OCI-LY7 (cell line): ENCODE measurements at regions not wholly inside any gene's neighbourhood (a gene's known extent, or its start where the extent isn't known, plus 50 kb on each side); places are given as distances from the start of the nearest gene placed in this dataset.

Experiments used
- BruUV-seq: library from RNA; stranded (reverse); fragments of 400-500 nt; replicated peaks from 2 replicates; lab custom pipeline; 2021; lab: Mats Ljungman, UMichigan
- CTCF ChIA-PET: fragments of 300-600 bp; sonication (Branson Sonifier 250); formaldehyde crosslinking; loops from one replicate; lab custom pipeline; 2022; ENCODE audit warnings: antibody characterized with exemption; ENCODE audit not compliant: unreplicated experiment; lab: Charles Lee
- POLR2A ChIA-PET: fragments of 300-600 bp; sonication (Branson Sonifier 250); formaldehyde crosslinking; loops from one replicate; lab custom pipeline; 2022; ENCODE audit warnings: antibody characterized with exemption; lab: Charles Lee
- DNase-seq: peaks from one replicate; pipeline ENCODE4 v3.0.0-alpha.2; 2015; ENCODE audit warnings: low spot score
- H2AFZ ChIP-seq: fragments of 200-600 bp; sonication (generic), shearing (Covaris generic); 2 replicates; pipeline ENCODE4 v1.6.1; 2014; ENCODE audit warnings: mild to moderate bottlenecking, antibody characterized with exemption, low read length, moderate library complexity
- H3K27ac ChIP-seq: fragments of 200-600 bp; sonication (generic); 2 replicates; pipeline ENCODE4 v1.5.1; 2014; ENCODE audit warnings: mixed run types, low read depth, mild to moderate bottlenecking, moderate library complexity, low read length, inconsistent platforms; ENCODE audit not compliant: poor library complexity, severe bottlenecking
- H3K36me3 ChIP-seq: fragments of 200-600 bp; sonication (generic); 2 replicates; pipeline ENCODE4 v1.6.1; 2014; ENCODE audit warnings: mild to moderate bottlenecking, antibody characterized with exemption, low read length, moderate library complexity, mixed read lengths; ENCODE audit not compliant: insufficient read depth
- H3K4me1 ChIP-seq: fragments of 200-600 bp; sonication (generic); 2 replicates; pipeline ENCODE4 v1.5.1; 2014; ENCODE audit warnings: mild to moderate bottlenecking, low read length; ENCODE audit not compliant: insufficient read depth, poor library complexity, severe bottlenecking
- H3K4me2 ChIP-seq: fragments of 200-600 bp; sonication (generic); 2 replicates; pipeline ENCODE4 v1.6.1; 2014; ENCODE audit warnings: mild to moderate bottlenecking, low read length
- H3K4me3 ChIP-seq: fragments of 200-600 bp; sonication (generic); 2 replicates; pipeline ENCODE4 v1.5.1; 2014; ENCODE audit warnings: mild to moderate bottlenecking, low read depth, low read length; ENCODE audit not compliant: poor library complexity, severe bottlenecking
- H3K79me2 ChIP-seq: fragments of 200-600 bp; sonication (generic); 2 replicates; pipeline ENCODE4 v1.6.1; 2016; ENCODE audit warnings: low read depth, mild to moderate bottlenecking, low read length, moderate library complexity, mixed read lengths; ENCODE audit not compliant: insufficient read depth
- H3K9me2 ChIP-seq: fragments of 200-600 bp; sonication (generic); 2 replicates; pipeline ENCODE4 v1.6.1; 2016; ENCODE audit warnings: mild to moderate bottlenecking, low read length, mixed read lengths; ENCODE audit not compliant: insufficient read depth
- H3K9me3 ChIP-seq: fragments of 200-600 bp; sonication (generic); 2 replicates; pipeline ENCODE4 v1.6.1; 2014; ENCODE audit warnings: mild to moderate bottlenecking, mixed run types, low read length, mixed read lengths
- H4K20me1 ChIP-seq: fragments of 200-600 bp; sonication (generic); 2 replicates; pipeline ENCODE4 v1.6.1; 2014; ENCODE audit warnings: mild to moderate bottlenecking, antibody characterized with exemption, low read length, moderate library complexity, mixed read lengths; ENCODE audit not compliant: insufficient read depth
- EZH2phosphoT487 ChIP-seq: fragments of 200-600 bp; sonication (generic); IDR thresholded peaks from 2 replicates; pipeline ENCODE4 v1.6.1; 2018; ENCODE audit warnings: low read depth, borderline replicate concordance, mild to moderate bottlenecking, mixed run types, antibody characterized with exemption, low read length, moderate library complexity, mixed read lengths
- intact Hi-C: fragments of 100-400 bp; cut with micrococcal nuclease; formaldehyde crosslinking; loops from one replicate; pipeline ENCODE4 v1.10.0; 2022; ENCODE audit not compliant: unreplicated experiment
- TF ChIP-seq, protein P1 (sequence below): fragments of 200-600 bp; sonication (generic); conservative IDR thresholded peaks from 2 replicates; pipeline ENCODE4 v1.5.1; 2014; ENCODE audit warnings: mild to moderate bottlenecking, antibody characterized with exemption, low read length, moderate library complexity, mixed read lengths

DNA sequence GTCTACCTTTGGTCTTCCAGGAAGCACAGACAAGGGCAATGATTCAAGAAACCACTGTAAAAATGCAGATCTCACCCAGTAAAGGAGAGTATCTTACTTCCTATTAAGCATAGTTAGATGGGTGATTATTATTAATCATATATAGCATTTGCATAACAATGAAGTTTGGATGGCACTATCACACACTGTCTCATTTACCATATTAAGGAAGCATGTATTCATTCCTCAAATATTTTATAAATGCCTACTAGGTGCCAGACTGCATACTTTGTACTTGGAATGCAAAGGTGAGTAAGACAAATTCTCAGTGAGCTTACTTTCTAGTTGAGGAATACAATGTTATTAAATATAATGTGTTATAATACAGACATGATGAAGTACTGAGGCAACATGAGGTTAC, 53.9 kb upstream of the SKAP2 start:
- H3K4me2 ChIP-seq, result no peak overlapping the region
- CTCF ChIA-PET, result no interaction called here
- BruUV-seq, result no TSS peak

DNA sequence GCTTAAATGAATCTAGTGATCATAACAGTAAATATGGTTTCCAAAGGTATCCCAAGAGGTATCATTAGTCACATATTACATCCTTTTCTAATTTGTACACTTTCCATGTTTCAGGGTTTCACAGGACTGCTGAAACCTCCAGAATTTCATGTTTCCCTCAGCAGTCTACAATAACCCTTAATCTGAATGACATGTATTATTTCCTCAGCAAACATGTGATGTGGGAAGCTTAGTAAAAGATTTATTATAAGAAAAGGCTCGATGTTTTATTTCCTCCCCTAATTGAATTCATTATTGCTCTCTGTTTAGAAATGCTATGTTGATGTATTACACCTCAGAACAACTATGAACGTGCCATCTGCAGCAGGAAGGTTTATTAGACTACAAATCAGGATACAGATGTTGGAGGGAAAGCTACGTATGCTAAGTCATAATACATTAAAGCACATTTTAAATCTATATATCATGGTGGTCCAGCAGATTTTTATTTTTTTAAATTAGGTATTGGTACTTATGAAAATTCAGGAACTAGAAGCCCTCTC, 52.5 kb upstream of the SKAP2 start:
- no peaks in the 10 kb centered on the region for H3K9me2 ChIP-seq
- no peaks in the 10 kb centered on the region for H3K36me3 ChIP-seq
- ChIA-PET CTCF (no interaction called here), POLR2A (interaction anchor here (1.0 to 2.0 kb wide), 2 partner anchors 17 kb away, joined by 3 to 4 read pairs; no protein-coding TSS in a partner anchor)
- no peak for TF ChIP-seq EZH2phosphoT487
- TF ChIP-seq, protein P1, sequence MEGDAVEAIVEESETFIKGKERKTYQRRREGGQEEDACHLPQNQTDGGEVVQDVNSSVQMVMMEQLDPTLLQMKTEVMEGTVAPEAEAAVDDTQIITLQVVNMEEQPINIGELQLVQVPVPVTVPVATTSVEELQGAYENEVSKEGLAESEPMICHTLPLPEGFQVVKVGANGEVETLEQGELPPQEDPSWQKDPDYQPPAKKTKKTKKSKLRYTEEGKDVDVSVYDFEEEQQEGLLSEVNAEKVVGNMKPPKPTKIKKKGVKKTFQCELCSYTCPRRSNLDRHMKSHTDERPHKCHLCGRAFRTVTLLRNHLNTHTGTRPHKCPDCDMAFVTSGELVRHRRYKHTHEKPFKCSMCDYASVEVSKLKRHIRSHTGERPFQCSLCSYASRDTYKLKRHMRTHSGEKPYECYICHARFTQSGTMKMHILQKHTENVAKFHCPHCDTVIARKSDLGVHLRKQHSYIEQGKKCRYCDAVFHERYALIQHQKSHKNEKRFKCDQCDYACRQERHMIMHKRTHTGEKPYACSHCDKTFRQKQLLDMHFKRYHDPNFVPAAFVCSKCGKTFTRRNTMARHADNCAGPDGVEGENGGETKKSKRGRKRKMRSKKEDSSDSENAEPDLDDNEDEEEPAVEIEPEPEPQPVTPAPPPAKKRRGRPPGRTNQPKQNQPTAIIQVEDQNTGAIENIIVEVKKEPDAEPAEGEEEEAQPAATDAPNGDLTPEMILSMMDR, result no peak
- H3K79me2 ChIP-seq, result no peaks in the 10 kb centered on the region
- no peaks in the 10 kb centered on the region; the same call in 1 of the 2 replicates for H4K20me1 ChIP-seq
- no peak overlapping the region for H3K4me2 ChIP-seq
- H3K27ac ChIP-seq, result no peak overlapping the region
- H3K4me3 ChIP-seq, result no peak overlapping the region
- no peaks in the 10 kb centered on the region for H3K9me3 ChIP-seq
- no peak for DNase-seq
- BruUV-seq, result no TSS peak
- intact Hi-C loops, result no loop called here
- H2AFZ ChIP-seq, result no peak overlapping the region
- no peaks in the 10 kb centered on the region for H3K4me1 ChIP-seq

More for the DNA sequence above, 53.9 kb upstream of the SKAP2 start:
- DNase-seq, result no peak
- no peaks in the 10 kb centered on the region for H3K9me2 ChIP-seq
- H3K4me3 ChIP-seq, result no peak overlapping the region
- H3K9me3 ChIP-seq, result no peaks in the 10 kb centered on the region
- no peak overlapping the region for H3K27ac ChIP-seq
- H4K20me1 ChIP-seq, result no peaks in the 10 kb centered on the region; the same call in 1 of the 2 replicates
- POLR2A ChIA-PET, result interaction anchor here (1.5 kb wide), 1 partner anchor 9 kb away, joined by 3 read pairs; no protein-coding TSS in a partner anchor
- H3K79me2 ChIP-seq, result no peaks in the 10 kb centered on the region
- no peaks in the 10 kb centered on the region for H3K36me3 ChIP-seq
- H3K4me1 ChIP-seq, result no peaks in the 10 kb centered on the region
- intact Hi-C loops, result no loop called here
- TF ChIP-seq, protein P1, result no peak
- no peak for TF ChIP-seq EZH2phosphoT487
- no peak overlapping the region for H2AFZ ChIP-seq

DNA sequence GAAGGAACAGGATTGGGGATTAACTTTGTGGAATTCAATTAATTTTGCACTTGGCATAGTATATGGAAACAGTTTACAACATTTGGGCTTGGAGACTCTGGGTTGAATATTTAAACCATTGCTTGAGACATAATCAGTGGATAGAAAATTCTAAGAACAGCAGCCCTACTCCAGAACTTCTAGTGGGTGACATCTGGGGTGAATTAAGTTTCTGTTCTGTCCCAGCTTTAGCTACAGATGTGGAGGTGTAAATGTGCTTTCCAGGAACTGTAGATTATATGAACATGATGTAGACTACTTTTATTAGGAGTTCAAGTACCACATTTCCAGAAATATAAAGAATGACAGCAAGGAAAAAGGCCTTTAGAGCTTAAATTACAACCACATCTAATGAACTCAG, 51.9 kb upstream of the SKAP2 start:
- Histone ChIP-seq H3K36me3 (no peaks in the 10 kb centered on the region), H3K79me2 (no peaks in the 10 kb centered on the region), H2AFZ (no peak overlapping the region), H3K4me2 (no peak overlapping the region), H3K4me1 (no peaks in the 10 kb centered on the region), H3K9me3 (no peaks in the 10 kb centered on the region), H3K9me2 (no peaks in the 10 kb centered on the region), H3K4me3 (no peak overlapping the region), H3K27ac (no peak overlapping the region), H4K20me1 (no peaks in the 10 kb centered on the region; the same call in 1 of the 2 replicates)
- intact Hi-C loops, result no loop called here
- DNase-seq, result no peak
- no peak for TF ChIP-seq EZH2phosphoT487
- TF ChIP-seq, protein P1, result no peak
- ChIA-PET POLR2A (interaction anchor here (1.0 to 2.0 kb wide), 2 partner anchors 17 kb away, joined by 3 to 4 read pairs; no protein-coding TSS in a partner anchor), CTCF (no interaction called here)
- no TSS peak for BruUV-seq
